HCT116 (cell line): ENCODE measurements at regions not wholly inside any gene's neighbourhood (a gene's known extent, or its start where the extent isn't known, plus 50 kb on each side); places are given as distances from the start of the nearest gene placed in this dataset.

ENCODE experiments used
- ATAC-seq: fragments of 200-7000 bp; cut with Tn5 transposase; 2 replicates; pipeline ENCODE4 v1.9.1; 2020; ENCODE audit warnings: mild to moderate bottlenecking, moderate library complexity
- BruUV-seq: library from RNA; stranded (reverse); fragments of 400-500 nt; replicated peaks from 2 replicates; lab custom pipeline; 2021; lab: Mats Ljungman, UMichigan
- CTCF ChIA-PET: fragments of 300-600 bp; sonication (Branson Sonifier 250); formaldehyde crosslinking; loops from one replicate; lab custom pipeline; 2021; ENCODE audit warnings: antibody characterized with exemption; lab: Charles Lee
- POLR2A ChIA-PET: fragments of 300-600, 350-600 bp; sonication (Branson Sonifier 250); formaldehyde crosslinking; loops from one replicate; lab custom pipeline; 2021; ENCODE audit warnings: antibody characterized with exemption; lab: Charles Lee
- RAD21 ChIA-PET, 2 experiments: fragments of 300-600 bp; sonication (Branson Sonifier 250); formaldehyde crosslinking; loops; one replicate each; lab custom pipeline; 2023; ENCODE audit warnings: low total read pairs in 2 of 2; ENCODE audit not compliant: uncharacterized antibody in 2 of 2, unreplicated experiment in 2 of 2, low non-redundant PET in 1 of 2; lab: Charles Lee
- DNase-seq: peaks from one replicate; pipeline ENCODE4 v3.0.0-alpha.2; 2010; ENCODE audit warnings: low read depth, low spot score
- H2AFZ ChIP-seq: fragments of 200-600 bp; shearing (Covaris generic), sonication (generic); 2 replicates; pipeline ENCODE4 v1.6.1; 2017; ENCODE audit warnings: low read depth, mixed run types, mixed read lengths, antibody characterized with exemption, low read length; ENCODE audit not compliant: poor library complexity, severe bottlenecking
- H3K27ac ChIP-seq: 2 replicates; pipeline ENCODE4 v1.5.1; 2012; ENCODE audit warnings: low read depth, low read length
- H3K27me3 ChIP-seq: fragments of 200-600 bp; sonication (generic); 2 replicates; pipeline ENCODE4 v1.6.1; 2016; ENCODE audit warnings: mixed run types, low read length, mixed read lengths; ENCODE audit not compliant: insufficient read depth
- H3K36me3 ChIP-seq, 2 experiments: fragments of 200-500 bp in 1 of 2; fragments of 200-600 bp in 1 of 2; sonication (Bioruptor generic) in 1 of 2; sonication (generic) in 1 of 2; 2 replicates each; pipeline versions ENCODE4 v1.5.1 to v1.6.1; 2014 to 2016; ENCODE audit warnings: low read length in 2 of 2, inconsistent platforms in 1 of 2, mixed read lengths in 1 of 2, mixed run types in 1 of 2; ENCODE audit not compliant: insufficient read depth in 2 of 2, control insufficient read depth in 1 of 2
- H3K4me1 ChIP-seq, 2 experiments: fragments of 200-600 bp in 1 of 2; sonication (generic) in 1 of 2; 2 replicates each; pipeline versions ENCODE4 v1.5.1 to v1.6.1; 2012 to 2017; ENCODE audit warnings: low read length in 2 of 2, inconsistent platforms in 1 of 2, mild to moderate bottlenecking in 1 of 2, mixed read lengths in 1 of 2, mixed run types in 1 of 2, moderate library complexity in 1 of 2; ENCODE audit not compliant: insufficient read depth in 2 of 2, control insufficient read depth in 1 of 2
- H3K4me2 ChIP-seq: fragments of 200-600 bp; sonication (generic); 2 replicates; pipeline ENCODE4 v1.6.1; 2017; ENCODE audit warnings: mixed run types, low read length, mixed read lengths
- H3K4me3 ChIP-seq, 2 experiments: fragments of 200-600 bp in 1 of 2; sonication (generic) in 1 of 2; replicated peaks in 1 of 2; 2 replicates each; pipeline ENCODE4 v1.5.1; 2011 to 2016; ENCODE audit warnings: low read length in 2 of 2, control low read depth in 1 of 2, low read depth in 1 of 2, mild to moderate bottlenecking in 1 of 2, mixed read lengths in 1 of 2, mixed run types in 1 of 2
- H3K79me2 ChIP-seq: fragments of 200-600 bp; sonication (generic); 2 replicates; pipeline ENCODE4 v1.6.1; 2017; ENCODE audit warnings: mild to moderate bottlenecking, mixed run types, low read length, moderate library complexity, mixed read lengths; ENCODE audit not compliant: insufficient read depth
- H3K9ac ChIP-seq: fragments of 200-600 bp; sonication (generic); 2 replicates; pipeline ENCODE4 v1.6.1; 2016; ENCODE audit warnings: low read length, mixed read lengths
- H3K9me2 ChIP-seq: fragments of 200-600 bp; sonication (generic), shearing (Covaris generic); 2 replicates; pipeline ENCODE4 v1.6.1; 2017; ENCODE audit warnings: mixed run types, mild to moderate bottlenecking, moderate library complexity; ENCODE audit not compliant: insufficient read depth
- H3K9me3 ChIP-seq, 2 experiments: fragments of 200-500 bp in 1 of 2; fragments of 200-600 bp in 1 of 2; sonication (Bioruptor generic) in 1 of 2; sonication (generic) in 1 of 2; 2 replicates each; pipeline ENCODE4 v1.6.1; 2014 to 2017; ENCODE audit warnings: low read length in 2 of 2, mixed read lengths in 2 of 2, inconsistent platforms in 1 of 2, low read depth in 1 of 2, mild to moderate bottlenecking in 1 of 2, mixed run types in 1 of 2, moderate library complexity in 1 of 2; ENCODE audit not compliant: control insufficient read depth in 1 of 2, insufficient read depth in 1 of 2
- H4K20me1 ChIP-seq: fragments of 200-600 bp; sonication (generic), shearing (Covaris generic); 2 replicates; pipeline ENCODE4 v1.6.1; 2017; ENCODE audit warnings: mixed run types, mild to moderate bottlenecking, moderate library complexity; ENCODE audit not compliant: insufficient read depth
- CBX3 ChIP-seq: IDR thresholded peaks from 2 replicates; pipeline ENCODE4 v1.6.1; 2012; ENCODE audit warnings: low read depth
- CTCF ChIP-seq, 3 experiments: fragments of 200-600 bp in 1 of 3; sonication (generic) in 1 of 3; IDR thresholded peaks in 2 of 3; conservative IDR thresholded peaks in 1 of 3; 2 replicates each; pipeline ENCODE4 v1.5.1; 2012 to 2017; ENCODE audit warnings: low read depth in 2 of 3, low read length in 2 of 3, antibody characterized with exemption in 1 of 3, borderline replicate concordance in 1 of 3, control low read depth in 1 of 3, mild to moderate bottlenecking in 1 of 3, mixed read lengths in 1 of 3, mixed run types in 1 of 3, moderate library complexity in 1 of 3; ENCODE audit not compliant: insufficient read depth in 1 of 3
- EGR1 ChIP-seq: IDR thresholded peaks from 2 replicates; pipeline ENCODE4 v1.6.1; 2012; ENCODE audit warnings: low read depth
- ELF1 ChIP-seq: IDR thresholded peaks from 2 replicates; pipeline ENCODE4 v1.6.1; 2012; ENCODE audit warnings: low read depth, borderline replicate concordance
- EZH2 ChIP-seq: fragments of 200-600 bp; sonication (generic); IDR thresholded peaks from 2 replicates; pipeline ENCODE4 v1.6.1; 2017; ENCODE audit warnings: antibody characterized with exemption, mixed run types
- FOSL1 ChIP-seq: IDR thresholded peaks from 2 replicates; pipeline ENCODE4 v1.6.1; 2012; ENCODE audit warnings: low read depth
- JUND ChIP-seq: IDR thresholded peaks from 2 replicates; pipeline ENCODE4 v1.6.1; 2012
- MAX ChIP-seq: IDR thresholded peaks from 2 replicates; pipeline ENCODE4 v1.6.1; 2012
- POLR2A ChIP-seq: IDR thresholded peaks from 2 replicates; pipeline ENCODE4 v1.7.0; 2011; ENCODE audit warnings: borderline replicate concordance; ENCODE audit not compliant: insufficient read depth, insufficient read length; ENCODE audit errors: extremely low read depth
- RAD21 ChIP-seq: IDR thresholded peaks from 2 replicates; pipeline ENCODE4 v1.6.1; 2012; ENCODE audit warnings: low read depth, mild to moderate bottlenecking
- SP1 ChIP-seq: IDR thresholded peaks from 2 replicates; pipeline ENCODE4 v1.6.1; 2012; ENCODE audit warnings: low read depth
- SRF ChIP-seq: IDR thresholded peaks from 2 replicates; pipeline ENCODE4 v1.6.1; 2012; ENCODE audit warnings: low read depth
- YY1 ChIP-seq: IDR thresholded peaks from 2 replicates; pipeline ENCODE4 v1.6.1; 2011; ENCODE audit warnings: low read length, low read depth, moderate library complexity, mild to moderate bottlenecking; ENCODE audit not compliant: insufficient replicate concordance; ENCODE audit errors: extremely low read depth
- ZFX ChIP-seq: fragments of 450-650 bp; IDR thresholded peaks from 2 replicates; pipeline ENCODE4 v1.6.1; 2017
- ZNF274 ChIP-seq: fragments of 200-500 bp; sonication (Bioruptor generic); IDR thresholded peaks from 2 replicates; pipeline ENCODE4 v1.6.1; 2014; ENCODE audit warnings: mild to moderate bottlenecking, low read depth, low read length, inconsistent platforms
- intact Hi-C: fragments of 100-400 bp; cut with micrococcal nuclease; formaldehyde crosslinking; loops from 2 replicates; pipeline ENCODE4 v1.10.0; 2022
- TF ChIP-seq, protein P1 (sequence below): IDR thresholded peaks from 2 replicates; pipeline ENCODE4 v1.6.1; 2012; ENCODE audit warnings: low read depth

DNA sequence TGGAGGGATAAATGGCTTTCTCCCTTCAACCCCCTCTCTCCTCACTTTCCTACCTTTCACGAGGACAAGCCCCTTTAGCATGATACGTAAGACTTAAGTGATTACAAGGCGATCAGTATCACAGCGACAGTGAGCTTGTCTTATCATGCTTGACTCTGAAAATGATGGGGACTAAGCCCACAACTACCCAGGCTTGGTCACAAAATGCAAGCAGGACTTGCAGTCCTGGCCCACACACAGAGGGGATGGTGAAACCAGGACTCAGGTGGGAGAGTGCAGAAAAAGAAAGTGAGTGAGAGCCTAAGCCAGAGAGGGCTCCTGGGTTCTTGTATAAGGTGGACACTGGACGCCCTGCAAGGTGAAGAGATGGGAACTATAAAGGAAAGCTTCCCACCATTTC is 95.7 kb upstream of the ARL4C start:
- TF ChIP-seq FOSL1 (no peak), EZH2 (no peak), ZFX (no peak), MAX (no peak), ZNF274 (no peak), JUND (no peak), EGR1 (no peak), SP1 (no peak), CBX3 (no peak), ELF1 (no peak)
- TF ChIP-seq, all 23 proteins: peak for 0
- H3K27ac ChIP-seq, result no peak overlapping the region
- no peaks in the 10 kb centered on the region for H4K20me1 ChIP-seq
- H3K9me3 ChIP-seq, result no peaks in the 10 kb centered on the region
- no peaks in the 10 kb centered on the region for H3K27me3 ChIP-seq
- no peaks in the 10 kb centered on the region for H3K79me2 ChIP-seq
- H3K36me3 ChIP-seq, result no peaks in the 10 kb centered on the region
- no peaks in the 10 kb centered on the region for H3K9me2 ChIP-seq
- intact Hi-C loops, result no loop called here
- DNase-seq, result no peak
- no peak overlapping the region for H2AFZ ChIP-seq
- no TSS peak for BruUV-seq
- POLR2A ChIA-PET, result no interaction called here
- H3K4me3 ChIP-seq, result no peak overlapping the region
- H3K9ac ChIP-seq, result no peak overlapping the region
- RAD21 ChIA-PET, result no interaction called here
- CTCF ChIA-PET, result interaction anchor here (0.7 kb wide), 1 partner anchor 521 kb away, joined by 3 read pairs; no protein-coding TSS in a partner anchor
- no peak for ATAC-seq
- H3K4me1 ChIP-seq, result peaks cover 0 to 1% of the 10 kb centered on the region in 2 experiments; a peak in 1 of 4 replicates
- H3K4me2 ChIP-seq, result no peak overlapping the region

DNA sequence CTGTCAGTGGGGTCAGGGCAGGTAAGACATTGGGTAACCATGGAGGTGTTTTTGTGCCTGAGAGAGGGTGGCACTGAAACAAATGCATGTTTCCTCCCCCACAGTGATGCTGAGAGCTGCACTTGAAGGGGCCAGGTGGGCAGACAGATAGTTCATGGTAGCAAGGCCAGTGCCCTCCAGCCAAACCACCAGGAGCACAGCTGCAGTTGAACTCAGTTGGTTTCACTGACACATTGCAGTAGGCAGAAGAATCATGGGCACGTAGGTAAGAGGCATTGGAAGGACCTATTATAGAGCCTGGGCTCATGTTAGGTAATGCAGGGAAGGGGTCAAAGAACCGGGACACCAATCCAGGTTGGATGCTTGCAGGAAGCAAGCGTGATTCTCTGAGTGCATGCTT is 93.2 kb upstream of the ARL4C start:
- ChIA-PET RAD21 (no interaction called here), POLR2A (no interaction called here), CTCF (no interaction called here)
- H3K4me3 ChIP-seq, result no peak overlapping the region
- no peaks in the 10 kb centered on the region for H3K9me3 ChIP-seq
- no peak overlapping the region for H2AFZ ChIP-seq
- no peak overlapping the region for H3K4me2 ChIP-seq
- BruUV-seq, result no TSS peak
- no peaks in the 10 kb centered on the region for H3K79me2 ChIP-seq
- H3K9ac ChIP-seq, result no peak overlapping the region
- H3K27ac ChIP-seq, result no peak overlapping the region
- H3K4me1 ChIP-seq, result peaks cover 0 to 7% of the 10 kb centered on the region in 2 experiments; a peak in 1 of 4 replicates
- H3K27me3 ChIP-seq, result no peaks in the 10 kb centered on the region
- H3K36me3 ChIP-seq, result no peaks in the 10 kb centered on the region
- no peak for ATAC-seq
- H3K9me2 ChIP-seq, result no peaks in the 10 kb centered on the region
- intact Hi-C loops, result no loop called here
- no peak for DNase-seq
- H4K20me1 ChIP-seq, result no peaks in the 10 kb centered on the region
- TF ChIP-seq, protein P1, sequence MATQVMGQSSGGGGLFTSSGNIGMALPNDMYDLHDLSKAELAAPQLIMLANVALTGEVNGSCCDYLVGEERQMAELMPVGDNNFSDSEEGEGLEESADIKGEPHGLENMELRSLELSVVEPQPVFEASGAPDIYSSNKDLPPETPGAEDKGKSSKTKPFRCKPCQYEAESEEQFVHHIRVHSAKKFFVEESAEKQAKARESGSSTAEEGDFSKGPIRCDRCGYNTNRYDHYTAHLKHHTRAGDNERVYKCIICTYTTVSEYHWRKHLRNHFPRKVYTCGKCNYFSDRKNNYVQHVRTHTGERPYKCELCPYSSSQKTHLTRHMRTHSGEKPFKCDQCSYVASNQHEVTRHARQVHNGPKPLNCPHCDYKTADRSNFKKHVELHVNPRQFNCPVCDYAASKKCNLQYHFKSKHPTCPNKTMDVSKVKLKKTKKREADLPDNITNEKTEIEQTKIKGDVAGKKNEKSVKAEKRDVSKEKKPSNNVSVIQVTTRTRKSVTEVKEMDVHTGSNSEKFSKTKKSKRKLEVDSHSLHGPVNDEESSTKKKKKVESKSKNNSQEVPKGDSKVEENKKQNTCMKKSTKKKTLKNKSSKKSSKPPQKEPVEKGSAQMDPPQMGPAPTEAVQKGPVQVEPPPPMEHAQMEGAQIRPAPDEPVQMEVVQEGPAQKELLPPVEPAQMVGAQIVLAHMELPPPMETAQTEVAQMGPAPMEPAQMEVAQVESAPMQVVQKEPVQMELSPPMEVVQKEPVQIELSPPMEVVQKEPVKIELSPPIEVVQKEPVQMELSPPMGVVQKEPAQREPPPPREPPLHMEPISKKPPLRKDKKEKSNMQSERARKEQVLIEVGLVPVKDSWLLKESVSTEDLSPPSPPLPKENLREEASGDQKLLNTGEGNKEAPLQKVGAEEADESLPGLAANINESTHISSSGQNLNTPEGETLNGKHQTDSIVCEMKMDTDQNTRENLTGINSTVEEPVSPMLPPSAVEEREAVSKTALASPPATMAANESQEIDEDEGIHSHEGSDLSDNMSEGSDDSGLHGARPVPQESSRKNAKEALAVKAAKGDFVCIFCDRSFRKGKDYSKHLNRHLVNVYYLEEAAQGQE, result no peak
- TF ChIP-seq CTCF (IDR thresholded peaks at IDR 0.05 in 2 of 3, conservative IDR thresholded peaks at IDR 0.05 in 1 of 3; ENCODE audit: borderline replicate concordance in 1 of 3, insufficient read depth in 1 of 3, low read depth in 2 of 3, low read length in 2 of 3), result no peak
- no peak for TF ChIP-seq EZH2
- no peak for TF ChIP-seq ZNF274
- no peak for TF ChIP-seq YY1
- TF ChIP-seq POLR2A, result no peak
- TF ChIP-seq EGR1, result no peak
- TF ChIP-seq JUND, result no peak
- TF ChIP-seq RAD21, result no peak
- no peak for TF ChIP-seq CBX3
- no peak for TF ChIP-seq SRF
- no peak for TF ChIP-seq FOSL1
